ENCODE measurements at regions not wholly inside any gene's neighbourhood (a gene's known extent, or its start where the extent isn't known, plus 50 kb on each side); places are given as distances from the start of the nearest gene placed in this dataset.
A peak's percentile ranks its signal among the peaks of the same experiment; 100 is the strongest.
"Not testable (repeated sequence)": the region's sequence is repeated elsewhere in the genome, so short reads cannot be mapped to it uniquely, and the experiment has no call there.

DNA sequence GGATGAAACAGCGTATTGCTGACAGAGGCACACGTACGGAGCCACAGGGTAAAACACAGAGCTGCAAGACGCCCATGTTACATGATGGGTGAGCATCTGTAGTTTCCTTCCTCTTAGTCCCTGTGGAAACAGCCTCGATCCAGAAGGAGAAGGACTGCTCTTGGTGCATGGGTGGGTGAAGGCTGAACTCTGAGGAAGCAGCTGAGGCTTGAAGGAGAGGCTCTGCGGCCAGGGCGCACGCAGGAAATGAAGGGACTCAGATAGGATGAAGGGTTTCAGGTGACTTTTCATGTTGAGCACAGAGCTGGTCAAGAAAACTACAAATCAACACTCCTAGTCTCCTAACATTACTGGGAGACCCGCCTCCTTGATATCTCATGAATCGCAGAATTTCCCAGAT lies 65.7 kb upstream of the ADA2 start:
- 85% methylated on average over 7 of the region's 10 CpGs for WGBS (ENCODE audit: insufficient coverage)
- POLR2A ChIA-PET, result interaction anchor here in 1 of 2 donors (0.6 kb wide), 1 partner anchor 21 kb away, joined by 3 read pairs; no protein-coding TSS in a partner anchor

DNA sequence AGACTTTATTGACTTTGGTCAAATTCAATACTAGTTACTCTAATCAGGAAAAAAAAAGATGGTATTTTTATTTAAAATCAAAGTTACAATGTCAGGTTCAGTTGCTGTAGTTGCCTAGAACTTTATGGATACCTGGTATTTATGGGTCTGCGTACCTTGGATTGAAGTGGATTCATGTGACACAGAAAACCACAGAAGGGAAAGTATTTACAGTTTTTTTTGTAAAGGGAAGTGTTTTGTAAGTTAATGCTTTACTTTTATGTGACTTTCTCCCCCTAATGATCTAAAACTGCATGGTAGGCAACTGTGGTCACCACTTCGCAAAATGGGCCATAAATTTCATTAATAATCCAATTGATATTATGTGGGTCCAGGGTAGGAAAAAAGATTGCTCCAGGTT lies 65.2 kb upstream of the ADA2 start:
- POLR2A ChIA-PET, result no interaction called here
- H3K27ac ChIP-seq (ENCODE audit: low read length), result no peak overlapping the region
- peaks cover 5 to 17% of the 10 kb centered on the region in 2 experiments for H3K4me1 ChIP-seq (ENCODE audit: control insufficient read depth in 1 of 2, extremely low read depth in 1 of 2, insufficient read depth in 2 of 2, low read length in 2 of 2)
- no peak overlapping the region for H3K4me3 Mint-ChIP-seq
- no peaks in the 10 kb centered on the region for H3K36me3 Mint-ChIP-seq
- CTCF ChIA-PET, result no interaction called here
- no peak overlapping the region for H3K27ac Mint-ChIP-seq
- no peaks in the 10 kb centered on the region for H3K27me3 Mint-ChIP-seq
- no peaks in the 10 kb centered on the region for H3K9me3 ChIP-seq
- no CpG with 5 or more reads among the region's 2 CpGs for WGBS (ENCODE audit: insufficient coverage)
- no peaks in the 10 kb centered on the region for H3K36me3 ChIP-seq (ENCODE audit: control insufficient read depth in 2 of 2, extremely low read depth in 1 of 2, insufficient read depth in 1 of 2, low read length in 1 of 2)
- ATAC-seq (replicated peaks in 1 of 4) (no peak), DNase-seq (no peak)
- no peak overlapping the region for H3K4me3 ChIP-seq (ENCODE audit: control insufficient read depth in 1 of 2, extremely low read depth in 1 of 2, low read length in 1 of 2)
- peaks cover 0 to 12% of the 10 kb centered on the region in 2 experiments for H3K27me3 ChIP-seq (replicated peaks in 1 of 2; ENCODE audit: control insufficient read depth in 2 of 2, extremely low read depth in 1 of 2, insufficient read depth in 2 of 2, low read length in 1 of 2)
- H3K9me3 Mint-ChIP-seq, result no peaks in the 10 kb centered on the region
- H3K4me1 Mint-ChIP-seq, result peaks cover 13 to 22% (median 17%) of the 10 kb centered on the region in 3 donors

More for the DNA sequence above, 65.7 kb upstream of the ADA2 start:
- no peak for DNase-seq
- no peak overlapping the region for H3K4me3 ChIP-seq (ENCODE audit: control insufficient read depth in 1 of 2, extremely low read depth in 1 of 2, low read length in 1 of 2)
- no peaks in the 10 kb centered on the region for H3K9me3 ChIP-seq
- peaks cover 5 to 17% of the 10 kb centered on the region in 2 experiments for H3K4me1 ChIP-seq (ENCODE audit: control insufficient read depth in 1 of 2, extremely low read depth in 1 of 2, insufficient read depth in 2 of 2, low read length in 2 of 2)
- H3K27ac ChIP-seq (ENCODE audit: low read length), result no peak overlapping the region
- no peak for ATAC-seq (replicated peaks in 1 of 4)
- no peaks in the 10 kb centered on the region for H3K36me3 Mint-ChIP-seq
- no peaks in the 10 kb centered on the region for H3K27me3 Mint-ChIP-seq
- no peak overlapping the region for H3K4me3 Mint-ChIP-seq
- H3K27me3 ChIP-seq (replicated peaks in 1 of 2; ENCODE audit: control insufficient read depth in 2 of 2, extremely low read depth in 1 of 2, insufficient read depth in 2 of 2, low read length in 1 of 2), result peaks cover 0 to 12% of the 10 kb centered on the region in 2 experiments
- no peaks in the 10 kb centered on the region for H3K36me3 ChIP-seq (ENCODE audit: control insufficient read depth in 2 of 2, extremely low read depth in 1 of 2, insufficient read depth in 1 of 2, low read length in 1 of 2)
- no peaks in the 10 kb centered on the region for H3K9me3 Mint-ChIP-seq
- no peak overlapping the region for H3K27ac Mint-ChIP-seq
- CTCF ChIA-PET, result no interaction called here
- peaks cover 13 to 21% (median 16%) of the 10 kb centered on the region in 3 donors for H3K4me1 Mint-ChIP-seq

DNA sequence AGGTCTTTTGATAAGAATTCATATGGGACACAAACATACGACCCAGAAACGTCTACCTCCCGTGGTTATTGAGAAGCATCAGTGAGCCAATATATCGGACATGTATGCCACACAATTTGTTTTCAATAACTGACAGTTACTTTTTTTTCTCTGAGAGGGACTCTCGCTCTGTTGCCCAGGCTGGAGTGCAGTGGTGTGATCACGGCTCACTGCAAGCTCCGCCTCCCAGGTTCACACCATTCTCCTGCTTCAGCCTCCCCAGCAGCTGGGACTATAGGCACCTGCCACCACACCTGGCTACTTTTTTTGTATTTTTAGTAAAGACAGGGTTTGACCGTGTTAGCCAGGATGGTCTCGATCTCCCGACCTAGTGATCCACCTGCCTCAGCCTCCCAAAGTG lies 64.6 kb upstream of the ADA2 start:
- CTCF ChIA-PET; ATAC-seq (replicated peaks in 1 of 4); H3K9me3 Mint-ChIP-seq; H3K9me3 ChIP-seq; POLR2A ChIA-PET; DNase-seq; H3K27ac Mint-ChIP-seq; H3K36me3 ChIP-seq (ENCODE audit: control insufficient read depth in 2 of 2, extremely low read depth in 1 of 2, insufficient read depth in 1 of 2, low read length in 1 of 2); H3K27me3 Mint-ChIP-seq; H3K27ac ChIP-seq (ENCODE audit: low read length); H3K4me3 Mint-ChIP-seq; H3K36me3 Mint-ChIP-seq; H3K4me3 ChIP-seq (ENCODE audit: control insufficient read depth in 1 of 2, extremely low read depth in 1 of 2, low read length in 1 of 2): not testable (repeated sequence)
- H3K4me1 ChIP-seq (ENCODE audit: control insufficient read depth in 1 of 2, extremely low read depth in 1 of 2, insufficient read depth in 2 of 2, low read length in 2 of 2), result peaks cover 5 to 17% of the 10 kb centered on the region in 2 experiments
- H3K27me3 ChIP-seq (replicated peaks in 1 of 2; ENCODE audit: control insufficient read depth in 2 of 2, extremely low read depth in 1 of 2, insufficient read depth in 2 of 2, low read length in 1 of 2), result peaks cover 0 to 12% of the 10 kb centered on the region in 2 experiments
- 83% methylated on average over 2 of the region's 10 CpGs for WGBS (ENCODE audit: insufficient coverage)
- peaks cover 13 to 22% (median 19%) of the 10 kb centered on the region in 3 donors for H3K4me1 Mint-ChIP-seq

DNA sequence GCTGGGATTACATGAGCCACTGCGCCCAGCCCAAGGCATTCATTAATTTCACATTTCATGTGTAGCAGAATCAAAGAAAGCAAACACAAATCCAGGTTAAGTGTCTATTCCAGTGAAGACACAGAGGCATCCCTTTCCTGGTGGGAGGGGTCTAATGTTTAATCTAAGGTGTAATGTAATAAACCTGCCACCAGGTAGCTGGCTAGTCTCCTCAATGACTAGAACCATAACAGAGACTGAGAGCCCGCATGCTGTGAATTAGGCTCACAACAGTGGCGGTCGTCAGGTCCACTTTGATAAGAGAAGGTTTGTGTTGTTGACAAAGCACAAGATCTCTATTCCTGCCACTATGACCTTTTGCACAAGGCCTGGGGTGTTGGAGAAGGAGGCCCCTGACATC lies 64.2 kb upstream of the ADA2 start:
- H3K4me3 Mint-ChIP-seq, result no peak overlapping the region
- no peaks in the 10 kb centered on the region for H3K36me3 ChIP-seq (ENCODE audit: control insufficient read depth in 2 of 2, extremely low read depth in 1 of 2, insufficient read depth in 1 of 2, low read length in 1 of 2)
- peaks cover 0 to 9% of the 10 kb centered on the region in 2 experiments for H3K27me3 ChIP-seq (replicated peaks in 1 of 2; ENCODE audit: control insufficient read depth in 2 of 2, extremely low read depth in 1 of 2, insufficient read depth in 2 of 2, low read length in 1 of 2)
- WGBS (ENCODE audit: insufficient coverage), result no CpG with 5 or more reads among the region's 4 CpGs
- no peak overlapping the region for H3K27ac ChIP-seq (ENCODE audit: low read length)
- peaks cover 5 to 17% of the 10 kb centered on the region in 2 experiments for H3K4me1 ChIP-seq (ENCODE audit: control insufficient read depth in 1 of 2, extremely low read depth in 1 of 2, insufficient read depth in 2 of 2, low read length in 2 of 2)
- no peak for DNase-seq
- no peak overlapping the region for H3K27ac Mint-ChIP-seq
- ATAC-seq (replicated peaks in 1 of 4), result no peak
- CTCF ChIA-PET, result no interaction called here
- no peaks in the 10 kb centered on the region for H3K27me3 Mint-ChIP-seq
- no peaks in the 10 kb centered on the region for H3K9me3 Mint-ChIP-seq
- H3K4me1 Mint-ChIP-seq, result peaks cover 13 to 22% (median 19%) of the 10 kb centered on the region in 3 donors
- POLR2A ChIA-PET, result no interaction called here
- H3K9me3 ChIP-seq, result no peaks in the 10 kb centered on the region
- H3K36me3 Mint-ChIP-seq, result no peaks in the 10 kb centered on the region
- H3K4me3 ChIP-seq (ENCODE audit: control insufficient read depth in 1 of 2, extremely low read depth in 1 of 2, low read length in 1 of 2), result no peak overlapping the region

DNA sequence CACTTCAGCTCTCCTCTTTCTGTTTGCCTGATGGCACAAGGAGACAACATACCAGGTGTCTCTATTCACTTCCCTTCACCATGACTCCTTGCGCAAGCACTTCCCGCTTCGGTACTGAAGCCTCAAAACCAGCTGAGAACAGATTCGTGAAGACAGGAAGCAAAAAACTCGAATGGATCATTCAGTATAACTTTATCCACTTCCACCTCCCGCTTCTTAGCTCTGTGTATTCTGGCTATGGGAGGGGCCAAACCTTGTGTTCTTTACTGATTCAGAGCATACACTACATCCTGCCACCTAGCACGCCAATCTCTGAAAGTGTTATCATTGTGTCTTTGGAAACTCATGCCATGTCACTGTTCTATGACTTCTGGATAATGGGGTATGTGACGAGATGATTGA lies 62.2 kb upstream of the ADA2 start:
- Histone ChIP-seq H3K27me3 (replicated peaks in 1 of 2; ENCODE audit: control insufficient read depth in 2 of 2, extremely low read depth in 1 of 2, insufficient read depth in 2 of 2, low read length in 1 of 2) (no peaks in the 10 kb centered on the region), H3K4me3 (ENCODE audit: control insufficient read depth in 1 of 2, extremely low read depth in 1 of 2, low read length in 1 of 2) (no peak overlapping the region), H3K36me3 (ENCODE audit: control insufficient read depth in 2 of 2, extremely low read depth in 1 of 2, insufficient read depth in 1 of 2, low read length in 1 of 2) (no peaks in the 10 kb centered on the region), H3K27ac (ENCODE audit: low read length) (no peak overlapping the region), H3K4me1 (ENCODE audit: control insufficient read depth in 1 of 2, extremely low read depth in 1 of 2, insufficient read depth in 2 of 2, low read length in 2 of 2) (peaks cover 5 to 17% of the 10 kb centered on the region in 2 experiments), H3K9me3 (no peaks in the 10 kb centered on the region)
- peaks cover 13 to 22% (median 19%) of the 10 kb centered on the region in 3 donors for H3K4me1 Mint-ChIP-seq
- no peaks in the 10 kb centered on the region for H3K36me3 Mint-ChIP-seq
- no peaks in the 10 kb centered on the region for H3K9me3 Mint-ChIP-seq
- ChIA-PET CTCF (interaction anchor here in 1 of 2 donors (0.9 kb wide), 1 partner anchor 62 kb away, joined by 4 read pairs; the partner anchor contains the start of gene ADA2), POLR2A (no interaction called here)
- H3K27me3 Mint-ChIP-seq, result no peaks in the 10 kb centered on the region
- peak overlapping the region in 2 of 3 donors; percentile 32 to 58 for H3K4me3 Mint-ChIP-seq
- H3K27ac Mint-ChIP-seq, result peak overlapping the region; percentile 11 to 74
- ATAC-seq (replicated peaks in 1 of 4) (peak; percentile 52 to 85 (median 66)), DNase-seq (peak in 10 of 35 experiments; percentile 1 to 42 (median 14))
- WGBS (ENCODE audit: insufficient coverage), result no CpG with 5 or more reads among the region's 8 CpGs

DNA sequence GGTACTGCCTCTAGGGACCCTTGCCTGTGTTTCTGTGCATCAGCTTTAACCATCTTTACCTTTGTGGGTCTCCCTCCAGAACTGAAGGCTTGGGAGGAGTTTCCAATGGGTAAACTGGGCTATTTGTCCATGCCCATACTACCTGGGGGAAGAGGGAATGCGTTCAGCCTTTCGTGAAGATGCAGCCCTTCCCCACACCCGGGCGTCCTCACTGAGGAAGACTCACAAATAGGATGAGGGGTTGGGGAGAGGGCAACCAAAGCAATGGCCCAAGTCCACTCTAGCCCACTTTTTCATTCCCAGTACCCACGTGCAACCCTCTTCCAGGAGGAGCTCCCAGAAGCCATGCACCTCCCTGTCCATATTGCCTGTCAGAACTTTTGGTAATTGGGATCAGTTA lies 61.8 kb upstream of the ADA2 start:
- ATAC-seq (replicated peaks in 1 of 4) (peak in 1 of 4 experiments; percentile 9), DNase-seq (no peak)
- Mint-ChIP-seq H3K27ac (peak overlapping the region; percentile 11 to 74), H3K4me1 (peaks cover 13 to 22% (median 19%) of the 10 kb centered on the region in 3 donors), H3K9me3 (no peaks in the 10 kb centered on the region), H3K36me3 (no peaks in the 10 kb centered on the region), H3K4me3 (peak overlapping the region in 2 of 3 donors; percentile 32 to 58), H3K27me3 (no peaks in the 10 kb centered on the region)
- H3K27ac ChIP-seq (ENCODE audit: low read length), result no peak overlapping the region
- H3K4me3 ChIP-seq (ENCODE audit: control insufficient read depth in 1 of 2, extremely low read depth in 1 of 2, low read length in 1 of 2), result no peak overlapping the region
- H3K27me3 ChIP-seq (replicated peaks in 1 of 2; ENCODE audit: control insufficient read depth in 2 of 2, extremely low read depth in 1 of 2, insufficient read depth in 2 of 2, low read length in 1 of 2), result no peaks in the 10 kb centered on the region
- no peaks in the 10 kb centered on the region for H3K36me3 ChIP-seq (ENCODE audit: control insufficient read depth in 2 of 2, extremely low read depth in 1 of 2, insufficient read depth in 1 of 2, low read length in 1 of 2)
- H3K4me1 ChIP-seq (ENCODE audit: control insufficient read depth in 1 of 2, extremely low read depth in 1 of 2, insufficient read depth in 2 of 2, low read length in 2 of 2), result peaks cover 5 to 17% of the 10 kb centered on the region in 2 experiments
- ChIA-PET POLR2A (no interaction called here), CTCF (interaction anchor here in 1 of 2 donors (0.5 to 0.9 kb wide), 2 partner anchors 62 to 389 kb away, joined by 3 to 4 read pairs; partner anchors contain the start of gene ADA2)
- WGBS (ENCODE audit: insufficient coverage), result 80% methylated on average over 1 of the region's 5 CpGs
- H3K9me3 ChIP-seq, result no peaks in the 10 kb centered on the region
